H4 (cell line): ENCODE measurements at regions not wholly inside any gene's neighbourhood (a gene's known extent, or its start where the extent isn't known, plus 50 kb on each side); places are given as distances from the start of the nearest gene placed in this dataset.
"Not testable (repeated sequence)": the region's sequence is repeated elsewhere in the genome, so short reads cannot be mapped to it uniquely, and the experiment has no call there.

Experiments
- DNase-seq: peaks from one replicate; pipeline ENCODE4 v3.0.0-alpha.2; 2015; ENCODE audit warnings: low spot score

DNA sequence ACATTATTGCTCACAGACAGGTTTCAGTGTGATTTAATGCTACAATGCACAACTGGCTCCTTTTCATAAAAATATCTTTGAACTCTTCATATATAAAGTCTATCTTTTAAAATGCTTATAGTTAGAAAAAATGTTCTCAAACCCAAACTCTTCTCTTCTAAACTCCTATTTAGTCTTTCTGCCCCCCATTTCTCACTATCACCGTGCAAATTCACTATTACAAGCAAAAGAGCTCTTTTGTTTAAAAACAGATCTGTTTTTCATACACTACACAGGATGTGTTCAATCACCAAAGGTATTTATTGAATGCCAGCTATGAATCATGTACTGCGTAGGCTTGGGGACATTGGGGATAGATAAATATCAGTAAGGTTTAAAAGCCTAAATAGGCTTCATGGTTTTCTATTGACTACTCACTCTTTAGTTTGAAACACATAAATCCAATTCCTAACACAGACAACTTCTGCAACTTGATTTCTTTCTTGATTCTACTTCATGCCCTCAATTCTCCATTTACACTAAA is 692.3 kb downstream of the C12orf50 start:
- DNase-seq, result no peak

DNA sequence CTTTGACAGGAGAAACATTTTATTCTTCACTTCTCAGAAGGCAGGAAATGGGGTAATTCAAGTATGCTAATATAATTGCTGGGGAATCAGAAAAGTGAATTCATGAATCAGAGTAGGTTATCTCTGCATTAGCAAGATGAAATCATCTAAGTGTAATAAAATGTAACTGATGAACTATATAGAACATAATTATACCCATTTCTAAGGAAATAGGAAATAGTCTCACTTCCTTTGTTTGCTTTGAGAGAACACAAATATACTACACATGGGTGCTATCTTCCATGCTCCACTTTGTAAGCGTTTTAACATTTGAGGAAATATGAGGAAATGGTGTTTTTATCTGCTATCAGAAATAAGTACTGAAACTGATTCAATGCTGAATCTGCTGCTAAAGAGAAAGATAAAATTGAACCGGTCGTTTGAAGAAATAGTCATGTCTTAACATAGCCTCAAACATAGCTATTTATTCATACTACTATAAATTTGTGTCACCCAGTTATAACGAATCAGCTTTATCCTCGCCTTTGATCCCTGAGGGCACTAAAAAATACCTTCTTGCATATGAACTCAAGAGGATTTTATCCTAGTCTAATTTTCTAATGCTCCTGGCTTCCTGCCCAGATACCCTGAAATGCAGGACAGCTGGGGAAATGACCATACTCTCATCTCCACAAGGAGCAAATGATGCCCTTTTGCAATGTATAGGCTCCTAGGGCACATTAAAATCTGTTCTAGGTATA is 696.0 kb downstream of the C12orf50 start:
- no peak for DNase-seq

DNA sequence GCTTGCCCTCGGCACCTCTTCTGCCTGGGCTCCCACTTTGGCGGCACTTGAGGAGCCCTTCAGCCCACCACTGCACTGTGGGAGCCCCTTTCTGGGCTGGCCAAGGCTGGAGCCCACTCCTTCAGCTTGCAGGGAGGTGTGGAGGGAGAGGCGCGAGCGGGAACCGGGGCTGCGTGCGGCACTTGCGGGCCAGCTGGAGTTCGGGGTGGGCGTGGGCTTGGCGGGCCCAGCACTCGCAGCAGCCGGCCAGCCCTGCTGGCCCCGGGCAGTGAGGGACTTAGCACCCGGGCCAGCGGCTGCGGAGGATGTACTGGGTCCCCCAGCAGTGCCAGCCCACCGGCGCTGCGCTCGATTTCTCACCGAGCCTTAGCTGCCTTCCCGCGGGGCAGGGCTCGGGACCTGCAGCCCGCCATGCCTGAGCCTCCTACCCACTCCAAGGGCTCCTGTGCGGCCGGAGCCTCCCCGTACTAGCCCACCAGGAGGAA is 699.1 kb downstream of the C12orf50 start:
- DNase-seq, result not testable (repeated sequence)

DNA sequence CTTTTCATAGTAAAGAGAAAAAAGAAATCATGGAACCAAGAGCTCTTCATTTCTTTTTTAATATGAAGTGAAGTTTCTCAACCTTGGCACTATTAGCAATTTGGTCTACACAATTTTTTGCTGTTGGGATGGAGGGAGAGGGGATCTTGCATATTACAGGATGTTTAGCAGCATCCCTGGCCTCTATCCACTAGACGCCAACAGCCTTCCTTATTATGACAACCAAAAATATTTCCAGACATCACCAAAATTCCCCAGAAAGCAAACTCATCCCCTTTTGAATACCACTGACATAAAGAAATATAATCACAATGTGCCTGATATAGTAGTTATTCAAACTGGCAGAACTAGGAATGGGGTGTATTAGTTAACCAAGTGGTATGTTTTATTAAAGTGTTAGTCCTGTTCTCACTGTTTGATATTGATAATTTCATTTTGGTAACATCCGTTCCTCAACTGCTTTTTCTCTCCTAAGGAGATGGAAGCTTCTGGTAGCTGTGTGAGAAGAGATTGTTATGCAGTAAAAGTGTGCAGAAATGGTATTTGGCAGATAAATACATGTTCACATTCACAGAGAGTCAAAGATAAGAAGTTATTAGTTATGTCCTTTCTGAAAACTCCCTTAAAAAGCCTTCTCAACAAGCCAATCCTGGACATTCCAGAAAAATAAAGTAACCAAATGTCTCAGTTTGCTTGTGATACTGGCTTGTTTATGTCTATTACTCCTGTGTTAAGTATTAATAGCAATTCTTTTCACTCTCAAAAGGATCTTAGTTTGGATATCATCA is 699.9 kb downstream of the C12orf50 start:
- DNase-seq, result no peak

DNA sequence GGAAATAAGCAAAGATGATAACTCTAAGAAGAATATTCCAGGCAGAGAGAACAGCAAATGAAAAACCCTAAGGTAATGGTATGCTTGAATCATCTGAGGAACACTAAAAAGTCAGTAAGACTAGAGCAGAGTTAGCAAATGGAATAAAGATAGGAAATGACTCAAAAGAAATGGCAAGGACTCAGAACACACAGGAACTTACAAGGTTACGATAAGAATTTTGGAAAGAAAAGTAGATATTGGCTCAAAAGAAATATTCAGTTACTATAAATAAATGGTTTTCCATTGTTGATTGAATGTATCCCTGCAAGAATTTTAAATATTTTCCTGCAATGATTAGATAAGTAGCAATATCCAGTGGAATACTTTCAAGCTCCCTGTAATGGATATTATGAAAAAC is 705.8 kb downstream of the C12orf50 start:
- DNase-seq, result no peak

DNA sequence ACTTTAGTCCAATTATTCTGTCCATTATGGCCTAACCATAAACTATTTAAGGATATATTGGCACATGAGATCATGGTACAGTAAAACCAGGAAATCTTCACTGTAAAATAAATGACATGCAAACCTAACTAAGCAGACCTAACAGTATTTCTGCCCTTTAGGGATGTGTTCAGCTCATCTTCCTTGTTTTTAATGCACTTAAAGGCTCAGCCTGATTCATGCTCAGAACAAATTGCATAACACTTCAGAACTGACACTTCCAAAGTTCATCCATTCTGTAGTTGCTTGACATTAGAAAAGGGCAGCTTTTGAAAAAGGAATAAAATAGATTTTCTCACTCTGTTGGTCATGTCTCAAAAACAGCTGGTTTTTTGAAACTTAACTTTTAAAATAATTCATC is 708.5 kb downstream of the C12orf50 start:
- no peak for DNase-seq

DNA sequence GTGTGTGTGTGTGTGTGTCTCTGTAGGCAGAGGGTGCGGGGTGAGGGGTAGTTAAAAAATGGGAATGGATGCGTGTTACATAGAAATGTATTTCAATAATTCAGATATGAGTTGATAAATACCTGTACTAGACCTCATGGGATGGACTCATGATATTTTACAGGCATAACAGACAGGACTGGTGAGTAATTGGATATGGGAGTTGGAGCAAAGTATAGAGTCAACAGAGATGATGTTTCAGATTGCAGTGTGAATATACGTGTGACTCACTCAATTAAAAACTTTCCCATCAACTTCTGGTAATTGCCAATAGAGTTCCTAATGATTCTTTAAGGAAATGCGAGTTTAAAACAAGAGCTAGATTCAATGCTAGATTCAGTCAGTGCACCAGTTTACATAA is 711.9 kb downstream of the C12orf50 start:
- DNase-seq, result no peak

DNA sequence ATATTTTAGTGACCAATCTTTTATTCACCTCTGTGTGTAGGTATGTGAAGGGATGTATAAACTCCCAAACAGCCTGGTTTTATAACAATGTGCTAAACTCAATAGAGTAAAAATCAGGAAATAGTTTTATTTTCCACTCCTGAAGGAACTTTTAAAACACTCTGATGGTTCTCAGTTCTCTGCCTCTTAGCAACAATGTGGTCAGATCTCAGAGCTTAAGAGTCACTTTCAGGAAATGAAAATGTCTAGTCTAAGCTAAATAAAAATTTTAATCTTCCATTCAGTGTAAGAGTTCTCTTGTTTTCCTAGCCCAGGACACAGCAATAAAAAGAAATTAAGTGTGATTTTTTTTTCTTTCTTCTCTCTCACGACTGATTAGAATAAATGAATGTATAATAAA is 718.0 kb downstream of the C12orf50 start:
- DNase-seq, result no peak

DNA sequence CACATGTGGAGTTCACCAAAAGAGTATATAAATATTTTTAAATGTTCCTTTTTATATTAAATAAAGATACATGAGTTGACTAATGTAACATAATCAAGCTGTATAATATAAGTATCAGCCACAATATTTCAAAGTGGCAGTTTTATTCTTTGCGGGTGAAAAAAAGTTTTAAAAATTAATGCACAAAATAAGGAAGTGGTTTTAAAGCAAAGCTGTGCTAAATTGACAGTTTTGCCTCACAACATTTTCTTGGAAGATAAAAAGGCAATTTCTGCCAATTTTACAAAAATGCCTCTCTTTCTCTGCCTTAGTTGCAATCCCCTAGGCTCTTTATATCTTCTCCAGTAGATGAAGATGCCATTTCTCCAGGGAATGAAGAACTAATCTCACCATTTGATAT is 719.1 kb downstream of the C12orf50 start:
- no peak for DNase-seq

DNA sequence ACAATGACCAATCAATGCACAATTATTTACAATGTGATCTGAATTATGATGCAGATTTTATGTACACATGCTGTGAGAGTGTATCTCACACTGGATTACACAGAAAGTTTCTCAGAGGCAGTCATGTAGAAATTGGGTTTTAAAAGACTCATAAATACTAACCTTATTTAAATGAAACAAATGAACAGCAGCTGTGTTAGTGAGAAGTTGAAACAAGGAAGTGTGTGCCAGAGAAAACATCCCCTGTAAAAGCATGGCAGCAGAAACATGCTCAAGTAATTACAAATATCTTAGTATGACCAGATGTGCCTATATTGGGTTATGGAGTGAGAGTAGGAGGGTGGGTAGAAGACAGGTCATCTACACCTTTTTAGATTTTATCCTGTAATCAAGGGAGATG is 723.7 kb downstream of the C12orf50 start:
- no peak for DNase-seq

DNA sequence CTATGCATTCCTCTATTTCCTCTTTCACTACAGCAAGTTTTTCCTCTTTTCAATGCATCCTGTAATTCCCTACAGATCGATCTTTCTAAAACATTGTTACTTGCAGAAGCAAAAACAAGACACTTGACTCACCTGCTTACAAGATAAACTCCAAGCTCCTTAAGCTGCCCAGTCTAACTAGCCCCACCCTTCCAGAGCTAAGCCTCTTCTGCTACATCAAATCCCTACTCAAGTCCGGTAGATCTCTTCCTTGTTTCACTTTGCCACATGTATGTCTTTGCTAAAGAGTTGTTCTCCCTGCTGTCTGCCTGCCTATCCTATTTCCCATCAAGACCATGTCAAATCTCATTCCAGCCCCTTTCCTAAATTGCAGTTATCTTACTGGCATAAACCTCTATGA is 724.8 kb downstream of the C12orf50 start:
- DNase-seq, result no peak

DNA sequence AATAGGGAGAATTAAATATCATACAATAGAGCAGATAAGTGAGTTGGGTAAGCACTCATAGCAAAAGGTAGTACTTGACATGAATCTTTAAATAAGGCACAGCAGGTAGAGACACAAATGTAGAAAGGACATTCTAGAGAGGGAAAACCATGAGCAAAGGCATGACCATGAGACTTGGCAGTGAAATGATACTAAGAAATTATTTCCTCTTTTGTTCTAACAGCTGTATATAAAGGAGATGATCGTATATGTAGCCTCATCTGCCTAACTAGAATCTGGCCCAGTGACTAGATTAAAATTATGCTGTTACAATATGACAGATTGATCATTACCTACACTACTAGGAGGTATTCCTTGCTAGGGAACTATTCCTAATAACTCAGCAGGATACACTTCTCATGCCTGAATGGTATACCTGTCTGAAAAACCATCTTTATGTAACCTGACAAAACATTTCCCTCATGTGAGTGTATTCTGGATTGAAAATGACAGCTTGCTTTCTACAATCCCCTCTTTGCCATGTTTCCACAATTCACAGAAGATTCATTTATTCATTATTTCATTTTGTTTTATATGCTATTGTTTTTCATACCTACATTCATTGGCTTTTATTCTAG is 725.7 kb downstream of the C12orf50 start:
- no peak for DNase-seq

DNA sequence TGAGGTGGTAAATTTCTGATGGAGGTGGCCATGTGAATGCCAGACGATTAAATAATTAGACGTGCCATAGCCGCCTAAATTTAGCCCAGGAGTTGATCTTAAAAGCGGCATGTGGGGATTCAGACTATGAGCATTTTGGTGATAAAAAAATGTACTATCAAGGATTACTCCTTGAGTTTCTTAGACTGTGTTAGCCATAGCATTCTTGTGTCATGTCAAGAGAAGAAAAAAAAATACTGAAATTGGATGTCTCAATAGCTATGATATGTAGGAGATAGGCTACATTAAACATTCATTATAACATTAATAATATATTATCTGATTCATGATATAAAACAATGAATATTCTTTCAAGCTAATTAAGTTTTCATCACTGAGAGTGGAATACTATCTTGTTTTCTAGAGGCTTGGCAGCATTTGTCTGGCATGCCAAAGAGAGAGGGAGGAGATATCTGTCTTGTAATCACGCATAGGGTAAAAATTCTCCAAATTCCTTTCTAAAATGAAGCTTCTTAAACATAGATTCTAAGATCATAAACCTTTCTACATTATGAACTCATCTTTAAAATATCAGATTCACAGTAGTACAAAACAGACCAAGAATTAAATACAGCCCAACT is 727.0 kb downstream of the C12orf50 start:
- no peak for DNase-seq

DNA sequence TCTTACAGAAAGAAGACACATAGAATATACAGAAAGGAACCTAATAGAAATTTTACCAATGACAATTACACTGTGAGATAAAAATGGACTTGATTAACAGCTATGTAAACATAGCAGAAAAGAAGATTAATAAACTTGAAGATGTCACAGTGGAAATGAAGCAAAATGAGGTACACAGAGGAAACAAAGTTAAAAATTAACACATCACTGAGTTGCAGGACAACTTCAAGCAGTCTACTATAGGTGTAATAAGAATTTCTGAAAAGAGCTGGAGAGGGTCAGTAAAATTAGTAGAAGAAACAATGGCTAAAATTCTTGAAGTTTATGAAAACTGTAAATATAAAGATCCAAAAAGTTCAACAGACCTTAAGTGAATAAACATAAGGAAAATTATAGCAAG is 738.7 kb downstream of the C12orf50 start:
- no peak for DNase-seq

DNA sequence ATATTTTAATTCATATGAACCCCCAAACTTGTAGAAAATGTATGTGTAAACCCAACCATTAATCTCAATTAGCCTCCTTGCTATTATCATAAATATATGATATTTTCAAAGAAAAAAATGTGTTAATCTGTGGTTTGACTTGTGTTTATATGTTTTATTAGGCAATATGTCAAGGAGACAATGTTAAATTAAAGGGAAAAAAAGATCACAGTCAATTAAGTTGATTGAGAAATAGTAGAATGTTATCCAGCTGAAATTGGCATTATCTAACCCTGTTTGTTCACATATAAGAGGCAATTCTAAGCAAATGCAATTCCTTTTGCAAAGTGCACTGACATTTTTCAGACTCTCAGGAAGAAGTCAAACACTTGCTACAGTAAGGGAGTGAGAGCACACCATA is 745.3 kb downstream of the C12orf50 start:
- no peak for DNase-seq

DNA sequence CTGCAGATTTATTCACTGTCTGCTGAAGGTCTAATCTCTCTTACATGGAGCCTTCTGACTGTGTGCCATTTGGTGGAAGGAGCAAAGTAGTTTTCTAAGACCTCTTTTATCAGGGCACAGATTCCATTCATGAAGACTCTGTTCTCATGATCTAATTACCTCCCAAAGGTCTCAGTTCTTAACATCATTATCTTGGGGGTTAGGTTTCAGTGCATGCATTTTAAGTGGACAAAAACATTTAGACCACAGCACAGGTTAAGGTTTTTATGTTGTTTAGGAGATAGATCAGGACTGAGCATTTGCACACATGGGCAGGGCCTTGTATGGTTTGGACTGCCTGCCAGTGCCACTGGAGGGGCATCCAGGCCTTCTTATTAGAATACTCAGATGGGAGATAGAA is 746.1 kb downstream of the C12orf50 start:
- no peak for DNase-seq

DNA sequence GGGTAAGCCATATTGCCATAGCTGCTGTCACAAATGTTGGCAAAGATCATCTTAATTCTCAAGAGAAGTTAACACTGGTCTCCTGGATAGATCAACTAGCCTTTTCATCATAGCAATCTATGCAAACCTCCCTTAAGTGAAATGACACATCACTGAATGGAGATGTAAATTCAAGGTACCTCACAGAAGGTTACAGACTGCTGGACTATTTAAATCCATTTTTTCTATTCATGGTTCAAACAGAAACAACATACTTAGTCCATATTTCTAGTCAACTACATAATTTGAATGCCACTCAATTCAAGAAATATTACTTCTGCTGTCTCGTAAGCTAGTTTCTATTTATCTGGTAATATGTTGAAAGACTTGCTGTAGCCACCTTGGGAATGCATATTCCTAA is 748.3 kb downstream of the C12orf50 start:
- no peak for DNase-seq

DNA sequence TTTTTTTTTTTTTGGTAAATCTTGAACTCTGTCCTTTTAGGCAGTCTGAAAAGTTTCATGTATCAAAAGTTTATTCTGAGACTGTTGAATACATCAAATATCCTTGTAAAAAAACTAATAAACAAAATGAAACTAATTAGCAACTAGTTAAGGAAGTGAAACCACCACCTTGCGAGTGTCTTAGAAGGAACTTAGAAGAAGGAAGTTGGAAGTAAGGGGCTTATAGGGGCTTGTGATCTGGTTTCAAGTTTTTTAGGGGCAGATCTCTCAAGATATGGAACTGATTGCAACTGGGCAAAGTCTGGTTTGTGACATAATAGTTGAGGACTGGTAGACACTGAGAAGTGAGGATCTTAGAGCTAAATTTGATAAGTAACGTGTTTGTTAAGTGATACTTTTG is 748.8 kb downstream of the C12orf50 start:
- DNase-seq, result no peak

DNA sequence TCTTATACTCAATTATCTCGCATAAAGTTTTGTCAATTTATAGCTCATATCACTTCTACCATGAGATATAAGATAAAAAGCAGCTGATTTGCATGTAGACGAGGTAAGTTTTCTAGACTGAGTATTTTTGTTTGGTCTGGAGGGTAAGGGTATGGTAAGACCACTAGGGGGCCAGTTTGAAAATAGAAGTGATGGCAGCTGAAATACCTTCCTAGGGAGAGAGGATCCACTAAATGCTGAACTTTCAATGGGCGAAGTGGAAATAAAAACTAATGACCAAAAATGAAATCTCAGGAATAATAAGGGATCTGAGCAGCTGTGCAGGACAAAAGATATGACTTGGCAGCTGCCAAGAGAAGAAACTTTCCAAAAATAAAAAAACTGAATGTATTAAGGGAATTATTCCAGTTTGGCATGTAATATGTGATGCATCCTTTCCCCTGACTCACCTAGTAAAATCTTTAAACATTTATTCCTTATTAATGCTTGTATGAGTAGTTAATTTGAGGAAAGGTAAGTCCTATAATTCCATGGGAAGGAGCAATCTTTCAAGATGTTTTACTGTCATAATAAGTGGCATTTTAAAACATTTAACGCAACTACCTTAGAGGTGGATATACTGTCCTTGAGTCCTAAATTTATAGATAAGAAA is 754.5 kb downstream of the C12orf50 start:
- DNase-seq, result peak; percentile 31

DNA sequence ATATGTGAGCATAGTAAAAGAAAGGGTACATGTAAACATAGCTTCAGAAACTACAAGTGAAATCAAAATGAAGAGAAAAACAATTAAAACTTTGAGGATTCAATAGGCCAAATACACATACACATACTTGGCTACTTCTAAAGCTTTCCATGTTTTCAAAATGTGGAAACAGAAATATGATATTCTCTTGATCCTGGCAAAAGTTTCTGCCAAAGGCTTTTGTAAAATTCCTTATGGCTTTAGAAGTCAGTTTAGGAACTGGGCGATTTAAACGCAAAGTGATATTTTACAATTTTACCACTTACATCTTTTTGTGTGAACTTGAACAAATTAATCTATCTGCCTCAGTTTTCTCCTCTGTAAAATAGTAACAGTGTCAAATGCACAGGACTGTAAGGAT is 756.4 kb downstream of the C12orf50 start:
- DNase-seq, result no peak

DNA sequence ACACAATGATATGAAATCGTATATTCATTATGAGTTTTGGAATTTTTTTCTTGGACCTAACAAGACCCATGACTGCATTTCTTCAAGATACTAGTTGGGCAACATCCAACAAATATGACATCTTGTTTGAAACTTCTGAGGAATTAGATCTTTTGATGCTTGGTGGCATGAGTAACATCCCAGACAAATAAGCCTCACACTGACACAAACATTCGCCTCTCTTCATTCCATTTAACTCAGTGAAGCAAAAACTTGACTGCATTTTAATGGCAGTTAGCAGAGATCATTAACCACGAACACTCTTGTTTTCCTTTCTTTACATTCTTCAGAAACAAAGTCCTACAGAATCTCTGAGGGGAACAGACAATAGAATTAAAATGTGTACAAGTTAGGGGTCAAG is 758.3 kb downstream of the C12orf50 start:
- DNase-seq, result no peak

DNA sequence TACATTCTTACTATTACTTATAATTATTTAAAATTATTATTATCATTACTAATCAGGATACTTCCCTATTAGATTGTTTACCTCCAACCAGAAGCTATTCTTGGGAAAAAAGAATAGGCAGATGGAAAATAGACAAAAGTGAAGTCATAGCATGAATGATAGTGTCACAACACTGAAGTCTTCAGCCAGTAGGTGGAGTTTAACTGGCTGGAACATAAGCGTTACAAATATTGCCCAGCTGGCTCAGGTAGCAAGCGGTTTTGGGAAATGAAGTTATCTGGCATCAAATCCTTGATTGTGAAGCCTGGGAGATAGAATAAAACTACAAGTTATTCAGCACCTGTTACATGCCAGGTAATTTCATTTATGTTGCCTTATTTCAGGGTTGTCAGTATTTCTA is 762.9 kb downstream of the C12orf50 start:
- peak; percentile 10 for DNase-seq
